Thyroid gland (tissue), 4 donors: ENCODE measurements at regions not wholly inside any gene's neighbourhood (a gene's known extent, or its start where the extent isn't known, plus 50 kb on each side); places are given as distances from the start of the nearest gene placed in this dataset.

ENCODE experiments used
- DNase-seq, 2 donors: peaks; one replicate each; pipeline ENCODE4 v3.0.0-alpha.2; 2019
- H3K27ac ChIP-seq, 3 donors: fragments of 200-600 bp; sonication (generic); 1 replicate in 2 of 3; 2 replicates in 1 of 3; pipeline ENCODE4 v1.5.1; 2016 to 2019; ENCODE audit warnings: mild to moderate bottlenecking in 1 of 3, moderate library complexity in 1 of 3
- H3K27me3 ChIP-seq: fragments of 200-600 bp; sonication (generic); one replicate; pipeline ENCODE4 v1.5.1; 2019
- H3K36me3 ChIP-seq, 2 donors: fragments of 200-600 bp; sonication (generic); one replicate each; pipeline ENCODE4 v1.5.1; 2016 to 2019
- H3K4me1 ChIP-seq, 2 donors: fragments of 200-600 bp; sonication (generic); one replicate each; pipeline ENCODE4 v1.5.1; 2017 to 2019
- H3K4me3 ChIP-seq, 3 donors: fragments of 200-600 bp; sonication (generic); replicated peaks in 1 of 3; 1 replicate in 2 of 3; 2 replicates in 1 of 3; pipeline ENCODE4 v1.5.1; 2016; ENCODE audit warnings: mild to moderate bottlenecking in 1 of 3
- H3K9me3 ChIP-seq: fragments of 200-600 bp; sonication (generic); one replicate; pipeline ENCODE4 v1.5.1; 2017
- CTCF ChIP-seq, 6 experiments: fragments of 200-600 bp in 3 of 6; fragments of 450-650 bp in 3 of 6; sonication (generic) in 3 of 6; IDR thresholded peaks; one replicate each; pipeline ENCODE4 v1.5.1; 2016 to 2019; ENCODE audit warnings: antibody characterized with exemption in 6 of 6, mild to moderate bottlenecking in 2 of 6, inconsistent platforms in 1 of 6, moderate library complexity in 1 of 6
- POLR2A ChIP-seq, 2 donors: fragments of 450-650 bp; IDR thresholded peaks; one replicate each; pipeline ENCODE4 v1.6.1; 2017; ENCODE audit warnings: antibody characterized with exemption in 2 of 2, mild to moderate bottlenecking in 2 of 2, moderate library complexity in 1 of 2
- WGBS, 2 donors: methylation state at CpG; one replicate each; pipeline ENCODE4 v1.1.5; 2017; 5-methylcytosine and 5-hydroxymethylcytosine counted together
- intact Hi-C: fragments of 100-400 bp; cut with DNase I; formaldehyde crosslinking; loops from one replicate; pipeline ENCODE4 v1.15.1; 2023

DNA sequence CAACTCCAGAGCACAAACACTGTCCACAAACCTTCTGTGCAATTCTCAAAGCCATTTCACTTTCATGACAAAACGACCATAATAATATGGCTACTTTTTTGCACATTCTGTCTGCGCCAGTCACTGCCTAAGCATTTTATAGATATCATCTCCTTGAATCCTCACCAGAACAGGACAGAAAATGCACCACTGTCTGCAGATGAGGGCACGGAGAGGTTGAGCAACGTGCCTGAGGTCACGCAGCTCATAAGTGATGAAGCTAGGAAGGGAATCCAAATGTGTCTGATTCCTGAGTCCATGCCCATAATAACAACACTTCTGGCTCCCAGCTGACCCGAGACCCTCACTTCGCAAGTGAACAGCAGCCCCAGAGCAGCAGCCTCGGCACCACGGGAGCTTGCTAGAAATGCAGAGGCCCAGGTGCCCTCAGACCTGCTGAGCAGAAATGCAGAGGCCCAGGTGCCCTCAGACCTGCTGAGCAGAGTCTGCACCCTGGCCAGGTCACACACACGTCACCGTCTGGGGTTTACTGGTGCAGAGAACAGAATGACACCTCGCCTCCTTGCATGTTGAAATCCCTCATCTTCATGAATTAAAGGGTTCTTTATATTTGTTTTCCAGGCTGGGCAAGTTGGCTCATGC, 265.2 kb downstream of the BMP7 start:
- WGBS, 2 donors = 82 to 85% methylated on average over 8 to 11 of the region's 12 CpGs
- DNase-seq = no peak
- intact Hi-C loops = no loop called here

GRCh38 chr20:57002066-57002570, 264.3 kb downstream of the BMP7 start:
- DNase-seq = no peak
- intact Hi-C loops = no loop called here
- WGBS, 2 donors = 79 to 83% methylated on average over 15 of the region's 15 CpGs
- H3K36me3 ChIP-seq = no peaks in the 10 kb centered on the region
- H3K27ac ChIP-seq = no peak overlapping the region
- H3K9me3 ChIP-seq = no peaks in the 10 kb centered on the region
- H3K4me1 ChIP-seq = no peaks in the 10 kb centered on the region
- H3K27me3 ChIP-seq = no peaks in the 10 kb centered on the region
- no peak for TF ChIP-seq CTCF (IDR thresholded peaks at IDR 0.05)
- TF ChIP-seq POLR2A (IDR thresholded peaks at IDR 0.05) = no peak
- H3K4me3 ChIP-seq = no peak overlapping the region

More for the DNA sequence above, 265.2 kb downstream of the BMP7 start:
- H3K27me3 ChIP-seq = no peaks in the 10 kb centered on the region
- H3K4me3 ChIP-seq = no peak overlapping the region
- no peaks in the 10 kb centered on the region for H3K36me3 ChIP-seq
- TF ChIP-seq CTCF (IDR thresholded peaks at IDR 0.05) (no peak), POLR2A (IDR thresholded peaks at IDR 0.05) (no peak)
- no peaks in the 10 kb centered on the region for H3K9me3 ChIP-seq
- no peaks in the 10 kb centered on the region for H3K4me1 ChIP-seq
- no peak overlapping the region for H3K27ac ChIP-seq

GRCh38 chr20:57003012-57003411, 263.4 kb downstream of the BMP7 start:
- no peaks in the 10 kb centered on the region for H3K4me1 ChIP-seq
- no peak for DNase-seq
- H3K27ac ChIP-seq = no peak overlapping the region
- 40 to 41% methylated on average over 5 to 7 of the region's 7 CpGs for WGBS, 2 donors
- no peak overlapping the region for H3K4me3 ChIP-seq
- H3K9me3 ChIP-seq = no peaks in the 10 kb centered on the region
- no peaks in the 10 kb centered on the region for H3K36me3 ChIP-seq
- intact Hi-C loops = no loop called here
- no peak for TF ChIP-seq POLR2A (IDR thresholded peaks at IDR 0.05)
- TF ChIP-seq CTCF (IDR thresholded peaks at IDR 0.05) = no peak
- H3K27me3 ChIP-seq = no peaks in the 10 kb centered on the region

- DNase-seq = no peak
- Histone ChIP-seq H3K27ac (no peak overlapping the region), H3K4me1 (no peaks in the 10 kb centered on the region), H3K36me3 (no peaks in the 10 kb centered on the region), H3K4me3 (no peak overlapping the region), H3K9me3 (no peaks in the 10 kb centered on the region), H3K27me3 (no peaks in the 10 kb centered on the region)
- WGBS, 2 donors = 34 to 46% methylated on average over 5 of the region's 5 CpGs
- intact Hi-C loops = no loop called here
- TF ChIP-seq CTCF (IDR thresholded peaks at IDR 0.05) = no peak
- TF ChIP-seq POLR2A (IDR thresholded peaks at IDR 0.05) = no peak
These were observed 262.0 kb downstream of the BMP7 start for GRCh38 chr20:57004416-57004815.
